ENCODE measurements at regions not wholly inside any gene's neighbourhood (a gene's known extent, or its start where the extent isn't known, plus 50 kb on each side); places are given as distances from the start of the nearest gene placed in this dataset.

DNA sequence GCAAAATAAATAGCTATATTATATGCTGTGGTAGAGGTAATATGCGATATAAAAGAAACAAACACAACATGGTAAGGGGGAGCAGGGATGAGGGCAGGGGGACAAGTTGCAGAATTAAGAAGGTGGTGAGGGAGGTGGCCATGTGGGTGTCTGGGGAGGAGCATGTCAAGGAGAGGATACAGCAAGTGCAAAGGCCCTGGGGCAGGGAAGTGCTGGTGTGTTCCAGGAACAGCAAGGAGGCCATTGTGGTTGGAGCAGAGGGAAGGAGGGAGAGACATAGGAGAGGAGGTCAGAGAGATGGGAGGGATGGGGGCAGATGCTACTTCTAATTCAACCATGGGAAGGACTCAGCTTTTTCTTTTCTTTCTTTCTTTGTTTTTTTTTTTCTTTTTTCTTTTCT lies 161.2 kb upstream of the IGSF21 start:
- Histone ChIP-seq H3K27ac (ENCODE audit: low read depth, low read length, poor library complexity, severe bottlenecking) (no peak overlapping the region), H3K4me3 (ENCODE audit: low read depth, low read length, poor library complexity, severe bottlenecking) (no peak overlapping the region), H3K36me3 (ENCODE audit: insufficient read depth, low read length, poor library complexity, severe bottlenecking) (no peaks in the 10 kb centered on the region), H3K27me3 (replicated peaks; ENCODE audit: insufficient read depth, low read depth, low read length, poor library complexity) (peaks cover 24% of the 10 kb centered on the region), H3K4me1 (ENCODE audit: insufficient read depth, low read length, poor library complexity, severe bottlenecking) (no peaks in the 10 kb centered on the region), H3K9me3 (ENCODE audit: low read depth, low read length, poor library complexity, severe bottlenecking) (no peaks in the 10 kb centered on the region)
- DNase-seq (ENCODE audit: low spot score): no peak
- no peak for TF ChIP-seq EZH2 (IDR thresholded peaks at IDR 0.05; ENCODE audit: borderline replicate concordance, low read depth, low read length, poor library complexity, severe bottlenecking)
- BruUV-seq (replicated peaks): no TSS peak
- intact Hi-C loops (cut with micrococcal nuclease; ENCODE audit: unreplicated experiment): no loop called here
- POLR2A ChIA-PET (ENCODE audit: low non-redundant PET): no interaction called here
- CTCF ChIA-PET: no interaction called here

DNA sequence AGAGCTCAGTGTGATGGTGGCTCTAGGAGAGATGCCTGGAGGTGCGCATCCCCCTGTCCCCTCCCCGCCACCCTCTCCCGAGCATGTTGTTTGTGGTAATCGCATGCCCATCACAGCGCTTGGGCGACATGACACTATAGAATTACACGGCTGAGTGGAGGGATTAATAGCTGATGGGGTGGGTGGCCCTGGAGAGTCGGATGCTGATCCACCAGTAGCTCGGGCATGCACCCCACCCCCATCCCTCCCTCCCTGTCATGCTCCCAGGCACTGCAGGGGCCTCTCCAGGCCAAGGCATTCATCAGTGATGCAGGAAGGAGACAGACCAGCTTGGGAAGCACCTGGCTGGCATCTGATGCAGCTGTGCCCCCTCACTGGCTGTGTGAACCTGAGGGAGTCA lies 159.0 kb upstream of the IGSF21 start:
- H3K9me3 ChIP-seq (ENCODE audit: low read depth, low read length, poor library complexity, severe bottlenecking): no peaks in the 10 kb centered on the region
- ChIA-PET CTCF (no interaction called here), POLR2A (ENCODE audit: low non-redundant PET) (no interaction called here)
- TF ChIP-seq, protein P1, sequence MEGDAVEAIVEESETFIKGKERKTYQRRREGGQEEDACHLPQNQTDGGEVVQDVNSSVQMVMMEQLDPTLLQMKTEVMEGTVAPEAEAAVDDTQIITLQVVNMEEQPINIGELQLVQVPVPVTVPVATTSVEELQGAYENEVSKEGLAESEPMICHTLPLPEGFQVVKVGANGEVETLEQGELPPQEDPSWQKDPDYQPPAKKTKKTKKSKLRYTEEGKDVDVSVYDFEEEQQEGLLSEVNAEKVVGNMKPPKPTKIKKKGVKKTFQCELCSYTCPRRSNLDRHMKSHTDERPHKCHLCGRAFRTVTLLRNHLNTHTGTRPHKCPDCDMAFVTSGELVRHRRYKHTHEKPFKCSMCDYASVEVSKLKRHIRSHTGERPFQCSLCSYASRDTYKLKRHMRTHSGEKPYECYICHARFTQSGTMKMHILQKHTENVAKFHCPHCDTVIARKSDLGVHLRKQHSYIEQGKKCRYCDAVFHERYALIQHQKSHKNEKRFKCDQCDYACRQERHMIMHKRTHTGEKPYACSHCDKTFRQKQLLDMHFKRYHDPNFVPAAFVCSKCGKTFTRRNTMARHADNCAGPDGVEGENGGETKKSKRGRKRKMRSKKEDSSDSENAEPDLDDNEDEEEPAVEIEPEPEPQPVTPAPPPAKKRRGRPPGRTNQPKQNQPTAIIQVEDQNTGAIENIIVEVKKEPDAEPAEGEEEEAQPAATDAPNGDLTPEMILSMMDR (conservative IDR thresholded peaks at IDR 0.05; ENCODE audit: low read depth, low read length): no peak
- no peak for TF ChIP-seq EZH2 (IDR thresholded peaks at IDR 0.05; ENCODE audit: borderline replicate concordance, low read depth, low read length, poor library complexity, severe bottlenecking)
- no peak overlapping the region for H3K4me3 ChIP-seq (ENCODE audit: low read depth, low read length, poor library complexity, severe bottlenecking)
- intact Hi-C loops (cut with micrococcal nuclease; ENCODE audit: unreplicated experiment): no loop called here
- peaks cover 45% of the 10 kb centered on the region for H3K27me3 ChIP-seq (replicated peaks; ENCODE audit: insufficient read depth, low read depth, low read length, poor library complexity)
- H3K27ac ChIP-seq (ENCODE audit: low read depth, low read length, poor library complexity, severe bottlenecking): no peak overlapping the region
- no peak for DNase-seq (ENCODE audit: low spot score)
- H3K4me1 ChIP-seq (ENCODE audit: insufficient read depth, low read length, poor library complexity, severe bottlenecking): no peaks in the 10 kb centered on the region
- H3K36me3 ChIP-seq (ENCODE audit: insufficient read depth, low read length, poor library complexity, severe bottlenecking): no peaks in the 10 kb centered on the region
- no TSS peak for BruUV-seq (replicated peaks)

DNA sequence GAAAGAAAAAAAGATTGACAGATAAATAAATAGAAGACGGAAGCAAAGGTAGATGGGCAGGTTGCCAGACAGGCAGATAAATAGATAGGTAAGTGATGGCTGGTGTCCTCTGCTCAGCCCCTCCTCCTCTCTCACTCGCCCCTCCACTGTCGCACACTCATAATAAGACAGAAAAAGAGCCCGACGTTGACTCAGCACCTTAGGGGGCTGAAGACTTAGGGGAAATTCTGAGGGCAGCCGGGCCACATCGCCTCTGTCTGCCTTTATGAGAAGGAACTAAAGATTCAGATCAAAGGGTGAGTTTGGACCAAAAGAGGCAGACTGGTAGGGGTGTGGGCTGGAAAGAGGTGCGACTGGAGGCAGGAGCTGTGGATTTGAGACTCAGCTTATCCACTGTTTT lies 158.1 kb upstream of the IGSF21 start:
- no peak for DNase-seq (ENCODE audit: low spot score)
- POLR2A ChIA-PET (ENCODE audit: low non-redundant PET): no interaction called here
- TF ChIP-seq, protein P1 (conservative IDR thresholded peaks at IDR 0.05; ENCODE audit: low read depth, low read length): no peak
- no peak for TF ChIP-seq EZH2 (IDR thresholded peaks at IDR 0.05; ENCODE audit: borderline replicate concordance, low read depth, low read length, poor library complexity, severe bottlenecking)
- Histone ChIP-seq H3K4me1 (ENCODE audit: insufficient read depth, low read length, poor library complexity, severe bottlenecking) (no peaks in the 10 kb centered on the region), H3K36me3 (ENCODE audit: insufficient read depth, low read length, poor library complexity, severe bottlenecking) (no peaks in the 10 kb centered on the region), H3K27ac (ENCODE audit: low read depth, low read length, poor library complexity, severe bottlenecking) (no peak overlapping the region), H3K27me3 (replicated peaks; ENCODE audit: insufficient read depth, low read depth, low read length, poor library complexity) (peaks cover 45% of the 10 kb centered on the region), H3K9me3 (ENCODE audit: low read depth, low read length, poor library complexity, severe bottlenecking) (no peaks in the 10 kb centered on the region), H3K4me3 (ENCODE audit: low read depth, low read length, poor library complexity, severe bottlenecking) (no peak overlapping the region)
- BruUV-seq (replicated peaks): no TSS peak
- CTCF ChIA-PET: no interaction called here
- intact Hi-C loops (cut with micrococcal nuclease; ENCODE audit: unreplicated experiment): no loop called here

DNA sequence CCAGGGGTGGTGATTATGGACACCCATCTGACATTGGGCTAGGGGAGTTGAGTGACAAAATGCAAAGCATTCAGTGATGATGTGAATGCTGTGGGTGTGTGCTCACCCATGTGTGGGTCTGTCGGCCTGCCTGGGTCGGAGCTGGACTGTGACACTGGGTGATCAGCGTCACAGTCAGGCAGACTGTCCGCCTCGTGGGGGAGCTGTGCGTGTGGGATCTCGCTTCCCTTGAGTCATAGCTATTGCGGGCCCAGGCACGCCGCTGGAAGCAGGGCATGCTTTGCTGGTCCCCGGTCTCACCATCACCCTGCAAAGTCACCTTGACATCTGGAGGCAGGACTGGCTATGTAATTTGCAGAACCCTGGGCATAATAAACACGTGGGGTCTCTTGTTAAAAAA lies 156.9 kb upstream of the IGSF21 start:
- POLR2A ChIA-PET (ENCODE audit: low non-redundant PET): no interaction called here
- Histone ChIP-seq H3K27ac (ENCODE audit: low read depth, low read length, poor library complexity, severe bottlenecking) (no peak overlapping the region), H3K4me3 (ENCODE audit: low read depth, low read length, poor library complexity, severe bottlenecking) (no peak overlapping the region), H3K36me3 (ENCODE audit: insufficient read depth, low read length, poor library complexity, severe bottlenecking) (no peaks in the 10 kb centered on the region), H3K9me3 (ENCODE audit: low read depth, low read length, poor library complexity, severe bottlenecking) (no peaks in the 10 kb centered on the region), H3K27me3 (replicated peaks; ENCODE audit: insufficient read depth, low read depth, low read length, poor library complexity) (peaks cover 44% of the 10 kb centered on the region), H3K4me1 (ENCODE audit: insufficient read depth, low read length, poor library complexity, severe bottlenecking) (no peaks in the 10 kb centered on the region)
- no peak for DNase-seq (ENCODE audit: low spot score)
- no TSS peak for BruUV-seq (replicated peaks)
- TF ChIP-seq EZH2 (IDR thresholded peaks at IDR 0.05; ENCODE audit: borderline replicate concordance, low read depth, low read length, poor library complexity, severe bottlenecking): no peak
- TF ChIP-seq, protein P1 (conservative IDR thresholded peaks at IDR 0.05; ENCODE audit: low read depth, low read length): no peak
- intact Hi-C loops (cut with micrococcal nuclease; ENCODE audit: unreplicated experiment): no loop called here
- CTCF ChIA-PET: no interaction called here
